GM23338 (cell line): ENCODE measurements at regions not wholly inside any gene's neighbourhood (a gene's known extent, or its start where the extent isn't known, plus 50 kb on each side); places are given as distances from the start of the nearest gene placed in this dataset.
A peak's percentile ranks its signal among the peaks of the same experiment; 100 is the strongest.

Source experiments
- ATAC-seq: fragments of 200-7000 bp; cut with Tn5 transposase; 3 replicates; pipeline ENCODE4 v1.9.1; 2020
- DNase-seq: peaks from one replicate; pipeline ENCODE4 v3.0.0-alpha.2; 2015; ENCODE audit warnings: low spot score
- H2AFZ ChIP-seq: fragments of 200-600 bp; sonication (generic); 2 replicates; pipeline ENCODE4 v1.8.0; 2016; ENCODE audit warnings: antibody characterized with exemption, mild to moderate bottlenecking, moderate library complexity
- H3F3A ChIP-seq: fragments of 200-600 bp; sonication (generic); replicated peaks from 2 replicates; pipeline ENCODE4 v1.8.0; 2017; ENCODE audit warnings: antibody characterized with exemption, mixed run types, low read depth
- H3K27ac ChIP-seq: fragments of 200-600 bp; sonication (generic); 2 replicates; pipeline ENCODE4 v1.6.1; 2016; ENCODE audit warnings: low read depth
- H3K27me3 ChIP-seq: fragments of 200-600 bp; sonication (generic); 2 replicates; pipeline ENCODE4 v1.8.0; 2016; ENCODE audit warnings: mild to moderate bottlenecking, mixed run types, moderate library complexity; ENCODE audit not compliant: insufficient read depth
- H3K36me3 ChIP-seq: fragments of 200-600 bp; sonication (generic); 2 replicates; pipeline ENCODE4 v1.8.0; 2016; ENCODE audit warnings: mild to moderate bottlenecking; ENCODE audit not compliant: insufficient read depth
- H3K4me1 ChIP-seq: fragments of 200-600 bp; sonication (generic); 2 replicates; pipeline ENCODE4 v1.8.0; 2016; ENCODE audit warnings: mild to moderate bottlenecking, moderate library complexity; ENCODE audit not compliant: insufficient read depth
- H3K4me2 ChIP-seq: fragments of 200-600 bp; sonication (generic); 2 replicates; pipeline ENCODE4 v1.7.1; 2017; ENCODE audit warnings: mixed run types
- H3K4me3 ChIP-seq: fragments of 200-600 bp; sonication (generic); 2 replicates; pipeline ENCODE4 v1.6.1; 2016; ENCODE audit warnings: mixed run types
- H3K79me2 ChIP-seq: fragments of 200-600 bp; sonication (generic); replicated peaks from 2 replicates; pipeline ENCODE4 v1.8.0; 2017; ENCODE audit warnings: mild to moderate bottlenecking; ENCODE audit not compliant: insufficient read depth
- H3K9me2 ChIP-seq: fragments of 200-600 bp; sonication (generic); 2 replicates; pipeline ENCODE4 v1.8.0; 2017; ENCODE audit not compliant: insufficient read depth
- H4K20me1 ChIP-seq: fragments of 200-600 bp; sonication (generic); replicated peaks from 2 replicates; pipeline ENCODE4 v1.8.0; 2017; ENCODE audit warnings: mild to moderate bottlenecking; ENCODE audit not compliant: insufficient read depth
- H3K27ac Mint-ChIP-seq: 2 replicates; pipeline ENCODE4 v1.8.0; 2020; ENCODE audit warnings: inconsistent platforms, mild to moderate bottlenecking, moderate library complexity, mixed read lengths
- H3K27me3 Mint-ChIP-seq: 3 replicates; pipeline ENCODE4 v1.8.0; 2022; ENCODE audit warnings: low read depth, mild to moderate bottlenecking, moderate library complexity, mixed read lengths, inconsistent platforms; ENCODE audit not compliant: insufficient read depth, poor library complexity
- H3K36me3 Mint-ChIP-seq: 3 replicates; pipeline ENCODE4 v1.8.0; 2021; ENCODE audit warnings: low read depth, mild to moderate bottlenecking, inconsistent platforms, moderate library complexity, mixed read lengths
- H3K4me1 Mint-ChIP-seq: 3 replicates; pipeline ENCODE4 v1.8.0; 2020; ENCODE audit warnings: mild to moderate bottlenecking, inconsistent platforms, mixed read lengths
- H3K4me3 Mint-ChIP-seq: 3 replicates; pipeline ENCODE4 v1.8.0; 2021; ENCODE audit warnings: moderate library complexity, mild to moderate bottlenecking, inconsistent platforms, mixed read lengths
- H3K9me3 Mint-ChIP-seq: 3 replicates; pipeline ENCODE4 v1.8.0; 2020; ENCODE audit warnings: moderate library complexity, mild to moderate bottlenecking, inconsistent platforms, mixed read lengths
- CREB1 ChIP-seq: fragments of 250-450 bp; sonication (Bioruptor Pico); IDR thresholded peaks from 2 replicates; pipeline ENCODE4 v1.5.0; 2020; ENCODE audit warnings: low read depth, mild to moderate bottlenecking, moderate library complexity
- CTCF ChIP-seq, 2 experiments: fragments of 200-600 bp in 1 of 2; sonication (generic) in 1 of 2; conservative IDR thresholded peaks; 2 replicates each; pipeline versions ENCODE4 v1.5.1 to v1.6.1; 2016 to 2017; ENCODE audit warnings: antibody characterized with exemption in 2 of 2, low read depth in 2 of 2, mild to moderate bottlenecking in 2 of 2, moderate library complexity in 1 of 2
- NANOG ChIP-seq: IDR thresholded peaks from 2 replicates; pipeline ENCODE4 v1.6.1; 2016; ENCODE audit warnings: antibody characterized with exemption, borderline replicate concordance
- POLR2AphosphoS5 ChIP-seq: IDR thresholded peaks from 2 replicates; pipeline ENCODE4 v1.6.1; 2016; ENCODE audit warnings: antibody characterized with exemption, low read depth
- REST ChIP-seq: IDR thresholded peaks from one replicate; pipeline ENCODE4 v1.6.1; 2018; ENCODE audit warnings: antibody characterized with exemption; ENCODE audit not compliant: unreplicated experiment
- ZNF114 ChIP-seq: fragments of 250-450 bp; sonication (Bioruptor Pico); IDR thresholded peaks from 2 replicates; pipeline ENCODE4 v1.5.0; 2020; ENCODE audit warnings: mild to moderate bottlenecking, moderate library complexity
- ZNF462 ChIP-seq: fragments of 250-450 bp; sonication (Bioruptor Pico); IDR thresholded peaks from 2 replicates; pipeline ENCODE4 v1.5.0; 2020; ENCODE audit warnings: mild to moderate bottlenecking, moderate library complexity

- TF ChIP-seq ZNF462 (CRISPR knock-in tag) (no peak), CREB1 (CRISPR knock-in tag) (no peak), POLR2AphosphoS5 (no peak)
Measured at GRCh38 chr4:108519208-108519833, 101.1 kb upstream of the RPL34 start (continued).

- Histone ChIP-seq H2AFZ (no peak overlapping the region; the same call in 1 of the 2 replicates), H3K4me3 (no peak overlapping the region), H3F3A (no peaks in the 10 kb centered on the region), H3K4me1 (no peaks in the 10 kb centered on the region), H4K20me1 (no peaks in the 10 kb centered on the region; the same call in 1 of the 2 replicates), H3K9me2 (no peaks in the 10 kb centered on the region), H3K27ac (no peak overlapping the region), H3K4me2 (no peak overlapping the region), H3K27me3 (no peaks in the 10 kb centered on the region; the same call in 1 of the 2 replicates), H3K79me2 (no peaks in the 10 kb centered on the region), H3K36me3 (no peaks in the 10 kb centered on the region)
- peak overlapping the region; percentile 41; the same call in 2 of the 3 replicates for H3K4me3 Mint-ChIP-seq
- H3K36me3 Mint-ChIP-seq, result no peaks in the 10 kb centered on the region
- no peaks in the 10 kb centered on the region; the same call in 2 of the 3 replicates for H3K4me1 Mint-ChIP-seq
- H3K9me3 Mint-ChIP-seq, result peaks cover 4% of the 10 kb centered on the region; the same call in 2 of the 3 replicates
- peaks cover under 1% of the 10 kb centered on the region for H3K27me3 Mint-ChIP-seq
- no peak overlapping the region for H3K27ac Mint-ChIP-seq
- peak; percentile 97 for ATAC-seq
- peak; percentile 69 for DNase-seq
- TF ChIP-seq REST (no peak), ZNF114 (CRISPR knock-in tag) (no peak), CTCF (conservative IDR thresholded peaks at IDR 0.05; ENCODE audit: low read depth in 2 of 2) (peak; percentile 54 to 68), NANOG (no peak)
Measured at GRCh38 chr4:108512615-108513505, 107.5 kb upstream of the RPL34 start.
